T-helper 2 cell treated with Interferon-gamma antibody and Interleukin-4, amounts not matched to agents 5 μg/mL and 100 μg/mL, for 36 hours (primary cell): ENCODE measurements at regions not wholly inside any gene's neighbourhood (a gene's known extent, or its start where the extent isn't known, plus 50 kb on each side); places are given as distances from the start of the nearest gene placed in this dataset.

ENCODE experiments used
- DNase-seq: peaks from one replicate; pipeline ENCODE4 v3.0.0; 2021; ENCODE audit warnings: low spot score
- H3K27ac Mint-ChIP-seq: one replicate; pipeline ENCODE4 v1.8.0; 2021; ENCODE audit warnings: mild to moderate bottlenecking, mixed read lengths
- H3K27me3 Mint-ChIP-seq: one replicate; pipeline ENCODE4 v1.8.0; 2021; ENCODE audit warnings: low read depth, mixed read lengths
- H3K36me3 Mint-ChIP-seq: one replicate; pipeline ENCODE4 v1.8.0; 2021; ENCODE audit warnings: low read depth, mixed read lengths
- H3K4me1 Mint-ChIP-seq: one replicate; pipeline ENCODE4 v1.8.0; 2021; ENCODE audit warnings: low read depth, mixed read lengths
- H3K4me3 Mint-ChIP-seq: one replicate; pipeline ENCODE4 v1.8.0; 2022; ENCODE audit warnings: mild to moderate bottlenecking, moderate library complexity, mixed read lengths
- H3K9me3 Mint-ChIP-seq: one replicate; pipeline ENCODE4 v1.8.0; 2021; ENCODE audit warnings: mixed read lengths

GRCh38 chr10:71062156-71062555 lies 150.2 kb upstream of the UNC5B start:
- Mint-ChIP-seq H3K4me1 (no peaks in the 10 kb centered on the region), H3K27me3 (peaks cover 2% of the 10 kb centered on the region), H3K27ac (no peak overlapping the region), H3K9me3 (no peaks in the 10 kb centered on the region), H3K36me3 (no peaks in the 10 kb centered on the region), H3K4me3 (no peak overlapping the region)
- no peak for DNase-seq

GRCh38 chr10:71063401-71063800 lies 149.0 kb upstream of the UNC5B start:
- Mint-ChIP-seq H3K36me3 (no peaks in the 10 kb centered on the region), H3K27ac (no peak overlapping the region), H3K27me3 (no peaks in the 10 kb centered on the region), H3K9me3 (no peaks in the 10 kb centered on the region), H3K4me1 (no peaks in the 10 kb centered on the region), H3K4me3 (no peak overlapping the region)
- no peak for DNase-seq

GRCh38 chr10:71064413-71065118 lies 147.8 kb upstream of the UNC5B start:
- no peaks in the 10 kb centered on the region for H3K9me3 Mint-ChIP-seq
- H3K4me3 Mint-ChIP-seq: no peak overlapping the region
- no peaks in the 10 kb centered on the region for H3K27me3 Mint-ChIP-seq
- no peak overlapping the region for H3K27ac Mint-ChIP-seq
- no peak for DNase-seq
- H3K36me3 Mint-ChIP-seq: no peaks in the 10 kb centered on the region
- no peaks in the 10 kb centered on the region for H3K4me1 Mint-ChIP-seq

GRCh38 chr10:71065659-71066058 lies 146.7 kb upstream of the UNC5B start:
- H3K4me1 Mint-ChIP-seq: no peaks in the 10 kb centered on the region
- H3K27ac Mint-ChIP-seq: no peak overlapping the region
- no peaks in the 10 kb centered on the region for H3K27me3 Mint-ChIP-seq
- no peak overlapping the region for H3K4me3 Mint-ChIP-seq
- no peak for DNase-seq
- H3K36me3 Mint-ChIP-seq: no peaks in the 10 kb centered on the region
- H3K9me3 Mint-ChIP-seq: no peaks in the 10 kb centered on the region

- no peaks in the 10 kb centered on the region for H3K4me1 Mint-ChIP-seq
- no peaks in the 10 kb centered on the region for H3K9me3 Mint-ChIP-seq
- no peaks in the 10 kb centered on the region for H3K36me3 Mint-ChIP-seq
- no peak for DNase-seq
- no peaks in the 10 kb centered on the region for H3K27me3 Mint-ChIP-seq
- H3K4me3 Mint-ChIP-seq: no peak overlapping the region
- H3K27ac Mint-ChIP-seq: no peak overlapping the region
Observed at GRCh38 chr10:71066600-71066999, 145.8 kb upstream of the UNC5B start.

- H3K27me3 Mint-ChIP-seq: no peaks in the 10 kb centered on the region
- H3K27ac Mint-ChIP-seq: no peak overlapping the region
- H3K36me3 Mint-ChIP-seq: no peaks in the 10 kb centered on the region
- no peak overlapping the region for H3K4me3 Mint-ChIP-seq
- no peak for DNase-seq
- no peaks in the 10 kb centered on the region for H3K9me3 Mint-ChIP-seq
- no peaks in the 10 kb centered on the region for H3K4me1 Mint-ChIP-seq
Observed at GRCh38 chr10:71067098-71067740, 145.2 kb upstream of the UNC5B start.

GRCh38 chr10:71068861-71069271 lies 143.5 kb upstream of the UNC5B start:
- no peaks in the 10 kb centered on the region for H3K36me3 Mint-ChIP-seq
- no peaks in the 10 kb centered on the region for H3K27me3 Mint-ChIP-seq
- no peak overlapping the region for H3K4me3 Mint-ChIP-seq
- no peak overlapping the region for H3K27ac Mint-ChIP-seq
- H3K9me3 Mint-ChIP-seq: no peaks in the 10 kb centered on the region
- no peaks in the 10 kb centered on the region for H3K4me1 Mint-ChIP-seq
- DNase-seq: no peak

- no peak overlapping the region for H3K27ac Mint-ChIP-seq
Observed at GRCh38 chr10:71069909-71070666, 142.3 kb upstream of the UNC5B start.

GRCh38 chr10:71070741-71071140 lies 141.6 kb upstream of the UNC5B start:
- H3K9me3 Mint-ChIP-seq: no peaks in the 10 kb centered on the region
- DNase-seq: no peak
- no peaks in the 10 kb centered on the region for H3K36me3 Mint-ChIP-seq
- no peak overlapping the region for H3K4me3 Mint-ChIP-seq
- no peak overlapping the region for H3K27ac Mint-ChIP-seq
- H3K4me1 Mint-ChIP-seq: no peaks in the 10 kb centered on the region
- H3K27me3 Mint-ChIP-seq: no peaks in the 10 kb centered on the region

More at GRCh38 chr10:71069909-71070666, 142.3 kb upstream of the UNC5B start:
- H3K27me3 Mint-ChIP-seq: no peaks in the 10 kb centered on the region
- H3K9me3 Mint-ChIP-seq: no peaks in the 10 kb centered on the region
- no peak for DNase-seq
- no peaks in the 10 kb centered on the region for H3K4me1 Mint-ChIP-seq
- no peak overlapping the region for H3K4me3 Mint-ChIP-seq
- H3K36me3 Mint-ChIP-seq: no peaks in the 10 kb centered on the region

- no peak for DNase-seq
- no peaks in the 10 kb centered on the region for H3K9me3 Mint-ChIP-seq
- no peaks in the 10 kb centered on the region for H3K27me3 Mint-ChIP-seq
- H3K4me3 Mint-ChIP-seq: no peak overlapping the region
- H3K27ac Mint-ChIP-seq: no peak overlapping the region
- no peaks in the 10 kb centered on the region for H3K4me1 Mint-ChIP-seq
- H3K36me3 Mint-ChIP-seq: no peaks in the 10 kb centered on the region
Observed at GRCh38 chr10:71072131-71072822, 140.1 kb upstream of the UNC5B start.

GRCh38 chr10:71072823-71073210 lies 139.6 kb upstream of the UNC5B start:
- Mint-ChIP-seq H3K27me3 (no peaks in the 10 kb centered on the region), H3K27ac (no peak overlapping the region), H3K36me3 (no peaks in the 10 kb centered on the region), H3K4me3 (no peak overlapping the region), H3K4me1 (no peaks in the 10 kb centered on the region), H3K9me3 (no peaks in the 10 kb centered on the region)
- DNase-seq: no peak

- Mint-ChIP-seq H3K27ac (no peak overlapping the region), H3K36me3 (no peaks in the 10 kb centered on the region), H3K27me3 (no peaks in the 10 kb centered on the region), H3K4me3 (no peak overlapping the region), H3K9me3 (no peaks in the 10 kb centered on the region), H3K4me1 (no peaks in the 10 kb centered on the region)
- no peak for DNase-seq
Observed at GRCh38 chr10:71073451-71074175, 138.8 kb upstream of the UNC5B start.

GRCh38 chr10:71074176-71074755 lies 138.1 kb upstream of the UNC5B start:
- no peak overlapping the region for H3K27ac Mint-ChIP-seq
- no peaks in the 10 kb centered on the region for H3K9me3 Mint-ChIP-seq

More at GRCh38 chr10:71074176-71074755, 138.1 kb upstream of the UNC5B start:
- DNase-seq: no peak
- H3K36me3 Mint-ChIP-seq: no peaks in the 10 kb centered on the region
- H3K4me3 Mint-ChIP-seq: no peak overlapping the region
- no peaks in the 10 kb centered on the region for H3K4me1 Mint-ChIP-seq
- no peaks in the 10 kb centered on the region for H3K27me3 Mint-ChIP-seq
